Activated CD4-positive, alpha-beta memory T cell treated with anti-CD3 and anti-CD28 coated beads, Interleukin-2, amount 10 ng/mL, durations not matched to agents 7 days and 5 days (primary cell): ENCODE measurements at regions not wholly inside any gene's neighbourhood (a gene's known extent, or its start where the extent isn't known, plus 50 kb on each side); places are given as distances from the start of the nearest gene placed in this dataset.

Experiments
- CTCF ChIA-PET: fragments of 350-600 bp; sonication (Branson Sonifier 250); formaldehyde crosslinking; loops from one replicate; lab custom pipeline; 2021; ENCODE audit warnings: antibody characterized with exemption, inconsistent platforms; lab: Charles Lee
- POLR2A ChIA-PET: fragments of 350-600 bp; sonication (Branson Sonifier 250); formaldehyde crosslinking; loops from one replicate; lab custom pipeline; 2021; ENCODE audit warnings: antibody characterized with exemption; lab: Charles Lee
- DNase-seq: peaks from one replicate; pipeline ENCODE4 v3.0.0-alpha.2; 2020
- H3K27ac Mint-ChIP-seq: one replicate; pipeline ENCODE4 v1.8.0; 2021; ENCODE audit warnings: mild to moderate bottlenecking, mixed read lengths
- H3K27me3 Mint-ChIP-seq: one replicate; pipeline ENCODE4 v1.8.0; 2021; ENCODE audit warnings: mixed read lengths
- H3K36me3 Mint-ChIP-seq: one replicate; pipeline ENCODE4 v1.8.0; 2021; ENCODE audit warnings: low read depth, mixed read lengths
- H3K4me1 Mint-ChIP-seq: one replicate; pipeline ENCODE4 v1.8.0; 2021; ENCODE audit warnings: mixed read lengths
- H3K4me3 Mint-ChIP-seq: one replicate; pipeline ENCODE4 v1.8.0; 2021; ENCODE audit warnings: mild to moderate bottlenecking, mixed read lengths
- H3K9me3 Mint-ChIP-seq: one replicate; pipeline ENCODE4 v1.8.0; 2021; ENCODE audit warnings: mixed read lengths

- no peak for DNase-seq
- ChIA-PET POLR2A (no interaction called here), CTCF (no interaction called here)
Measured at GRCh38 chr10:130664526-130664925, 528.3 kb downstream of the GLRX3 start.

GRCh38 chr10:130666215-130666614, 530.0 kb downstream of the GLRX3 start:
- no peak overlapping the region for H3K27ac Mint-ChIP-seq
- ChIA-PET CTCF (no interaction called here), POLR2A (no interaction called here)
- H3K4me1 Mint-ChIP-seq, result no peaks in the 10 kb centered on the region
- H3K27me3 Mint-ChIP-seq, result no peaks in the 10 kb centered on the region
- DNase-seq, result no peak
- H3K36me3 Mint-ChIP-seq, result no peaks in the 10 kb centered on the region
- H3K4me3 Mint-ChIP-seq, result no peak overlapping the region
- H3K9me3 Mint-ChIP-seq, result peaks cover 5% of the 10 kb centered on the region

More at GRCh38 chr10:130664526-130664925, 528.3 kb downstream of the GLRX3 start:
- H3K27ac Mint-ChIP-seq, result no peak overlapping the region
- no peaks in the 10 kb centered on the region for H3K36me3 Mint-ChIP-seq
- H3K4me3 Mint-ChIP-seq, result no peak overlapping the region
- H3K9me3 Mint-ChIP-seq, result peaks cover 7% of the 10 kb centered on the region
- no peaks in the 10 kb centered on the region for H3K4me1 Mint-ChIP-seq
- no peaks in the 10 kb centered on the region for H3K27me3 Mint-ChIP-seq

- Mint-ChIP-seq H3K36me3 (no peaks in the 10 kb centered on the region), H3K27ac (no peak overlapping the region), H3K4me3 (no peak overlapping the region), H3K4me1 (no peaks in the 10 kb centered on the region), H3K27me3 (no peaks in the 10 kb centered on the region), H3K9me3 (peaks cover 4% of the 10 kb centered on the region)
- POLR2A ChIA-PET, result no interaction called here
- CTCF ChIA-PET, result no interaction called here
- DNase-seq, result no peak
Measured at GRCh38 chr10:130686689-130687300, 550.6 kb downstream of the GLRX3 start.

GRCh38 chr10:130687566-130687965, 551.4 kb downstream of the GLRX3 start:
- ChIA-PET POLR2A (no interaction called here), CTCF (no interaction called here)
- Mint-ChIP-seq H3K4me1 (no peaks in the 10 kb centered on the region), H3K27me3 (no peaks in the 10 kb centered on the region), H3K36me3 (no peaks in the 10 kb centered on the region), H3K4me3 (no peak overlapping the region), H3K27ac (no peak overlapping the region), H3K9me3 (peaks cover 4% of the 10 kb centered on the region)
- DNase-seq, result no peak

GRCh38 chr10:130689743-130690626, 553.8 kb downstream of the GLRX3 start:
- no peak overlapping the region for H3K27ac Mint-ChIP-seq

GRCh38 chr10:130691776-130692175, 555.6 kb downstream of the GLRX3 start:
- POLR2A ChIA-PET, result no interaction called here
- Mint-ChIP-seq H3K27ac (no peak overlapping the region), H3K27me3 (no peaks in the 10 kb centered on the region), H3K4me3 (no peak overlapping the region), H3K4me1 (no peaks in the 10 kb centered on the region), H3K36me3 (no peaks in the 10 kb centered on the region), H3K9me3 (no peaks in the 10 kb centered on the region)
- CTCF ChIA-PET, result no interaction called here
- DNase-seq, result no peak

More at GRCh38 chr10:130689743-130690626, 553.8 kb downstream of the GLRX3 start:
- ChIA-PET POLR2A (no interaction called here), CTCF (no interaction called here)
- Mint-ChIP-seq H3K4me1 (no peaks in the 10 kb centered on the region), H3K9me3 (no peaks in the 10 kb centered on the region), H3K36me3 (no peaks in the 10 kb centered on the region), H3K27me3 (no peaks in the 10 kb centered on the region), H3K4me3 (no peak overlapping the region)
- no peak for DNase-seq

- H3K9me3 Mint-ChIP-seq, result no peaks in the 10 kb centered on the region
- CTCF ChIA-PET, result no interaction called here
- H3K36me3 Mint-ChIP-seq, result no peaks in the 10 kb centered on the region
- DNase-seq, result no peak
- no peak overlapping the region for H3K4me3 Mint-ChIP-seq
- POLR2A ChIA-PET, result no interaction called here
- H3K4me1 Mint-ChIP-seq, result no peaks in the 10 kb centered on the region
- no peaks in the 10 kb centered on the region for H3K27me3 Mint-ChIP-seq
- no peak overlapping the region for H3K27ac Mint-ChIP-seq
Measured at GRCh38 chr10:130696870-130697269, 560.7 kb downstream of the GLRX3 start.

GRCh38 chr10:130707389-130707979, 571.3 kb downstream of the GLRX3 start:
- no peaks in the 10 kb centered on the region for H3K36me3 Mint-ChIP-seq
- CTCF ChIA-PET, result no interaction called here
- POLR2A ChIA-PET, result no interaction called here
- no peak for DNase-seq
- no peaks in the 10 kb centered on the region for H3K4me1 Mint-ChIP-seq
- H3K4me3 Mint-ChIP-seq, result no peak overlapping the region
- peaks cover 13% of the 10 kb centered on the region for H3K9me3 Mint-ChIP-seq
- H3K27me3 Mint-ChIP-seq, result no peaks in the 10 kb centered on the region
- H3K27ac Mint-ChIP-seq, result no peak overlapping the region

- H3K27me3 Mint-ChIP-seq, result no peaks in the 10 kb centered on the region
- H3K9me3 Mint-ChIP-seq, result peaks cover 16% of the 10 kb centered on the region
- no peaks in the 10 kb centered on the region for H3K4me1 Mint-ChIP-seq
- no peak overlapping the region for H3K4me3 Mint-ChIP-seq
- H3K27ac Mint-ChIP-seq, result no peak overlapping the region
- no peak for DNase-seq
- POLR2A ChIA-PET, result no interaction called here
- CTCF ChIA-PET, result no interaction called here
- no peaks in the 10 kb centered on the region for H3K36me3 Mint-ChIP-seq
Measured at GRCh38 chr10:130708465-130709070, 572.4 kb downstream of the GLRX3 start.

- peaks cover 16% of the 10 kb centered on the region for H3K9me3 Mint-ChIP-seq
- H3K36me3 Mint-ChIP-seq, result no peaks in the 10 kb centered on the region
- H3K4me3 Mint-ChIP-seq, result no peak overlapping the region
- ChIA-PET CTCF (no interaction called here), POLR2A (no interaction called here)
- H3K27ac Mint-ChIP-seq, result no peak overlapping the region
- DNase-seq, result no peak
- H3K4me1 Mint-ChIP-seq, result no peaks in the 10 kb centered on the region
- H3K27me3 Mint-ChIP-seq, result no peaks in the 10 kb centered on the region
Measured at GRCh38 chr10:130709415-130709814, 573.2 kb downstream of the GLRX3 start.

- Mint-ChIP-seq H3K27me3 (no peaks in the 10 kb centered on the region), H3K4me3 (no peak overlapping the region), H3K9me3 (peaks cover 16% of the 10 kb centered on the region), H3K27ac (no peak overlapping the region), H3K4me1 (no peaks in the 10 kb centered on the region), H3K36me3 (no peaks in the 10 kb centered on the region)
- ChIA-PET POLR2A (no interaction called here), CTCF (no interaction called here)
- DNase-seq, result no peak
Measured at GRCh38 chr10:130711072-130711471, 574.9 kb downstream of the GLRX3 start.

GRCh38 chr10:130713135-130713534, 576.9 kb downstream of the GLRX3 start:
- POLR2A ChIA-PET, result no interaction called here
- Mint-ChIP-seq H3K4me1 (no peaks in the 10 kb centered on the region), H3K4me3 (no peak overlapping the region)

GRCh38 chr10:130713731-130714130, 577.5 kb downstream of the GLRX3 start:
- no peaks in the 10 kb centered on the region for H3K27me3 Mint-ChIP-seq
- no peaks in the 10 kb centered on the region for H3K4me1 Mint-ChIP-seq
- ChIA-PET POLR2A (no interaction called here), CTCF (no interaction called here)
- H3K4me3 Mint-ChIP-seq, result no peak overlapping the region
- no peak overlapping the region for H3K27ac Mint-ChIP-seq
- H3K36me3 Mint-ChIP-seq, result no peaks in the 10 kb centered on the region
- no peak for DNase-seq
- peaks cover 10% of the 10 kb centered on the region for H3K9me3 Mint-ChIP-seq

More at GRCh38 chr10:130713135-130713534, 576.9 kb downstream of the GLRX3 start:
- Mint-ChIP-seq H3K27me3 (no peaks in the 10 kb centered on the region), H3K36me3 (no peaks in the 10 kb centered on the region), H3K9me3 (peaks cover 10% of the 10 kb centered on the region), H3K27ac (no peak overlapping the region)
- CTCF ChIA-PET, result no interaction called here
- no peak for DNase-seq
